Fibroblast of skin of scalp (primary cell): ENCODE measurements at regions not wholly inside any gene's neighbourhood (a gene's known extent, or its start where the extent isn't known, plus 50 kb on each side); places are given as distances from the start of the nearest gene placed in this dataset.

Source experiments
- DNase-seq: peaks from one replicate; pipeline ENCODE4 v3.0.0-alpha.2; 2013

- no peak for DNase-seq
These were observed 319.9 kb downstream of the CMPK2 start for GRCh38 chr2:6545795-6546194.

GRCh38 chr2:6554466-6554865 lies 311.2 kb downstream of the CMPK2 start:
- no peak for DNase-seq

DNA sequence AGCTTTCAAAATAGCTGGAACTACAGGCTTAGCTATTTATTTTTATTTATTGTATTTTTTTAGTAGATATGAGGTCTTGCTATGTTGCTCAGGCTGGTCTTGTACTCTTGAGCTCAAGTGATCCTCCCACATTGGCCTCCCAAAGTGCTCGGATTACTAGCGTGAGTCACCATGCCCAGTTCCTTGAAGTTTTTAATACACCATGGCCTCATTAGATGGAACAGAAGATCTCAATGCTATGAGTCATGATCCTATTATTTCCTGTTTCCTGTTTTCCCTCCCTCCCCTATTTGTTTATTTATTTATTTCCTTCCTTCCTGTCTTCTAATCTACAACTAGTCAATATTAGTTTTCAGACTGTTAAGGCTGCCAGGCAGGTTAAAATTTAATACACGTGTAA lies 309.0 kb downstream of the CMPK2 start:
- DNase-seq: peak; percentile 57

GRCh38 chr2:6557737-6558136 lies 308.0 kb downstream of the CMPK2 start:
- no peak for DNase-seq

GRCh38 chr2:6562771-6563170 lies 302.9 kb downstream of the CMPK2 start:
- no peak for DNase-seq

DNA sequence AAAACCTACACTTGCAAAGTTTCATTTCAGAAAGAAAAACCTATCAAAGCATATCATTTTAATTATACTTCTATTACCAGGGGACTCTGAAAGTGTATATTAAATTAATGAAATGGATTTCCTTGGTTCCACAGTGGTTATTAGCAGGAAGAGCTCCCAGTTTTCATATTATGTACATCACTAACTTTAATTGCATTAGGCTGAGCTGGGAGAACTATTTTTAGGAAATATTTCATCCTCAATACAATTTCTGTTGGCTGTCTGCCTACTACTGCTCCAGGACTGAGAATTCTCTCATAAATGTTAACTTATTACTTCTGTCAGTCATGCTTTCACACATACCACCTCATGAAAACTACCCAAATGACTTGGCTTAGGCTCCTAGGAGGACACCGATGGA lies 301.4 kb downstream of the CMPK2 start:
- DNase-seq: peak; percentile 9

DNA sequence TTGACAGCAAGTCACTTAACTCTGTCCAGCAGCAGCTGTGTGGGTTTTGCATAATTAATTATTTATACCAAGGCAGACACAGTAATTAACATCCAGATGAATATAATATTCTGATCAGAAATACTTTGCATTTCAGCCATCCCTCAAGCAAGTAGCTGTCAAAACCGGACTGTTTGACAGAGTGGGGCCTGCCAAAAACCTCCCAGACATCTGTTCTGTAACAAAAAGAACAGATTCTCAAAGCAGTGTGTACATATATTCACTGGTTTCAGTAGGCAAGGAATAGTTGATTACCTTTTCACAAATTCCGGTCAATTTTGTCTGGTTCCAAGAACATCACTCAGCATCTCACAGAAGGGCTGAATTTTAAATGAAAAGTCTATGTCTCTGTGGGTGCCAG lies 291.6 kb downstream of the CMPK2 start:
- no peak for DNase-seq

DNA sequence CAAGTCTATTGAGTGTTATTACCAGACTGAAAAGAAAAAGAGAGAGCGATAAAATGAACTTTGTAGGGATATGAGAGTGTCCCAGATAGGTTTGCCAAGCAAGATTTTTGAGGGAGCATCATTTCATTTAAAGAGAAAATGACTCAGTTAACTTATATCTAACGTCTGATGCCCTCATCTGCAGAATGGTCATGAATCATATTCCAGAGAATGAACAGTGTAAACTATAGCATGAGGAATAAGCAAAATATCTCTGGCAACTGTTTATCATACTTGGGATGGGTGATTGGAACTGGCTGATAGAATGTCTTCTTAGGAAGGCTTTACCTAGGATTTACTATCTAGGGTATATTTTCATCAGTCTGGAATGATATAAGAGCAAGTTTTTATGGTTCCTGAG lies 289.4 kb downstream of the CMPK2 start:
- DNase-seq: peak; percentile 76

GRCh38 chr2:6577960-6578359 lies 287.7 kb downstream of the CMPK2 start:
- no peak for DNase-seq

- DNase-seq: no peak
These were observed 287.3 kb downstream of the CMPK2 start for GRCh38 chr2:6578416-6578815.

- no peak for DNase-seq
These were observed 286.4 kb downstream of the CMPK2 start for GRCh38 chr2:6579281-6579680.

- DNase-seq: peak; percentile 80
These were observed 284.7 kb downstream of the CMPK2 start for GRCh38 chr2:6580982-6581381.

GRCh38 chr2:6589150-6589549 lies 276.6 kb downstream of the CMPK2 start:
- no peak for DNase-seq

GRCh38 chr2:6590442-6590841 lies 275.3 kb downstream of the CMPK2 start:
- DNase-seq: no peak

DNA sequence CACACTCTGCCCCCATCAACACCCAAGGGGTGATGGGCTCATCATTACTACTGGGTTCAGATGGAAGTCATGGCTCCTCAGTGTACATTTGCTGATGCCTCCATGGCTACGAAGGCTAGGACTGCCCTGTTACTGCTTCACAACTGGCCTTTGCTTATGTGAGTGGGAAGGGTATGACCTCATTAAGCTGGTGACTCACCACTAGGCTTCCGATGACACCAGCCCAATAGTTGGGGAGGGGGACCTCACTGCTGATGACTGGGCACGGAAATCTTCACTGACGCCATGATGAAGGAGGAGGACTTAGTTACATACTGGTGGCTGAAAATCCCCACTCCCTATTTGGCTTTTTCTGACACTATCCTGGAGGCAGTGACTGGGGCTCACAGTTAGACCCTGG lies 263.2 kb downstream of the CMPK2 start:
- no peak for DNase-seq

DNA sequence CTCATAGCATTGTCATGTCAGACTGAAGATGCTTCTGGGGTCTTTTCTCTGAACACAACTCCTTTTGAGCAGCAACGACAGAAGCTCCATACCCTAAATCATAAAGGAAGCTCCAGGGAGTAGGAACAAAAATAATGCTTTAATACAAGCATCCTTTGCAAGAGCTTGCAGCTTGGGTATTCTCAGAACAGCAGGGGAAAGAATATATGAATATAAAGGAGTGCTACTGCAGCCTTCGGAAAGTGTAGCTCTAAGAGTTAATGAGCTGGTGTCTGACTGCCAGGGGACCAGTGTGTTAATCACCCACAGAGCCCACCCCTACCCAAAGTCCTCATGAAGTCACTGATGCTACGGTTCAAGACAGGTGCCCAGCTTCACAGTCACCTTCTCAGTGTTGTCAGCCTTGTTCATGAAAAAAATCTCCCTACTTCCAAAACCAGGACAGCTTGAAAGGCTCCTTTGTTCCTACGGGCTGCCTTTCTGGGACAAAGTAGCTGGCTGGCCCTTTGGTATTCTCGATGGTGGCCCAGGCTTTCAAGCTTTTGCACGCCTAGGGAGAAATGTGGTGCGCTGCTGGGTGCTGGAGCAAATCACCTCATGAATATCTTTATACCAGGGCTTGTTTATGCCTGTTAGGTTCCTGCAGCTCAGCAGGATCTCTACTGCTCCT lies 259.7 kb downstream of the CMPK2 start:
- no peak for DNase-seq

- DNase-seq: no peak
These were observed 247.9 kb downstream of the CMPK2 start for GRCh38 chr2:6617794-6618193.

GRCh38 chr2:6618201-6618600 lies 247.5 kb downstream of the CMPK2 start:
- DNase-seq: no peak

GRCh38 chr2:6623746-6624145 lies 242.0 kb downstream of the CMPK2 start:
- DNase-seq: no peak

GRCh38 chr2:6626401-6627012 lies 239.2 kb downstream of the CMPK2 start:
- DNase-seq: no peak

DNA sequence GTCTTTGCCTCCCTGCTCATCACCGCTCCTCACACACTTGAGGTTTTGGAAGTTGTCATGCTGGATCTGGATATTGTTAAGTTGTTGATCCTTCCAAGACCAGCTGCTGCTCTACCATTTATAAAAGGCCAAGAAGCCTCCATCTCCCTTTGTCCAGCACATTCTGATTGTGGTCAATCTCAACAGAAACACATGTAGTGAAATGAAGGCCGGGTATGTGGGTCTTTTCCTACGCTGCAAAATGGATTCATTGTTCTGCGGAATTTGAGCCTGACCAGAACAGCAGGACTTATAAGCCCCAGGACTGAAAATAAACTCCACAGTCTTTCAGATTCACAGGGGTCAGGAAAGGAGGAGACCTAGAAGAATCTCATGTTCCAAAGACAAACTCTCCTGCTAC lies 238.4 kb downstream of the CMPK2 start:
- no peak for DNase-seq

DNA sequence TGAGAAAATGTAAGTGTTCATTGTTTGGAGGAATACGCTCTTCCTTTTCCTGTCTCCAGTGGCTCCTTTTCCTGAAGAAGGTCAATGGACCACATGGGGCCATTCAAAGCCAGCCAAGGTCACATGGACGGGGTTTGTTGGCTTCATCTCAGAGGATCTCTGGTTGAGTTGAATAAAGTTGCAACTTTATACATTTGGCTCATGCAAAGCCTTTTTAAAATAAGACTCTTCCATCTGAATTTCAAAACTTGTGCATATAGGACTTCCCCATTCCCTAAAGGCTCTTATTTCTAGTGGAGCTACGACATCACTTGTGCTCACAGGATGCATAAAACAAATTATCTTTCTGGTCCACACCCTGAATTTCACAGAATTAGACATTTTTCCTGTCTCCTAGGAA lies 235.5 kb downstream of the CMPK2 start:
- DNase-seq: no peak

GRCh38 chr2:6635296-6635695 lies 230.4 kb downstream of the CMPK2 start:
- no peak for DNase-seq

GRCh38 chr2:6637330-6637729 lies 228.4 kb downstream of the CMPK2 start:
- DNase-seq: no peak
